HL-60 (cell line): ENCODE measurements at regions not wholly inside any gene's neighbourhood (a gene's known extent, or its start where the extent isn't known, plus 50 kb on each side); places are given as distances from the start of the nearest gene placed in this dataset.

Experiments used
- GABPA ChIP-seq: IDR thresholded peaks from 2 replicates; pipeline ENCODE4 v1.6.1; 2012; ENCODE audit warnings: low read depth
- POLR2AphosphoS5 ChIP-seq: IDR thresholded peaks from 2 replicates; pipeline ENCODE4 v1.6.1; 2012; ENCODE audit warnings: low read depth
- SPI1 ChIP-seq: IDR thresholded peaks from 2 replicates; pipeline ENCODE4 v1.6.1; 2012; ENCODE audit warnings: low read depth, mild to moderate bottlenecking, borderline replicate concordance
- TF ChIP-seq, protein P1 (sequence below): IDR thresholded peaks from one replicate; pipeline ENCODE4 v1.5.1; 2011; ENCODE audit warnings: low read length, control low read depth, inconsistent platforms; ENCODE audit not compliant: insufficient read depth
- TF ChIP-seq, protein P2 (sequence below): IDR thresholded peaks from 2 replicates; pipeline ENCODE4 v1.6.1; 2012; ENCODE audit warnings: low read depth; ENCODE audit not compliant: insufficient replicate concordance

GRCh38 chr14:94833633-94834032 lies 63.7 kb upstream of the GSC start:
- TF ChIP-seq, protein P1, sequence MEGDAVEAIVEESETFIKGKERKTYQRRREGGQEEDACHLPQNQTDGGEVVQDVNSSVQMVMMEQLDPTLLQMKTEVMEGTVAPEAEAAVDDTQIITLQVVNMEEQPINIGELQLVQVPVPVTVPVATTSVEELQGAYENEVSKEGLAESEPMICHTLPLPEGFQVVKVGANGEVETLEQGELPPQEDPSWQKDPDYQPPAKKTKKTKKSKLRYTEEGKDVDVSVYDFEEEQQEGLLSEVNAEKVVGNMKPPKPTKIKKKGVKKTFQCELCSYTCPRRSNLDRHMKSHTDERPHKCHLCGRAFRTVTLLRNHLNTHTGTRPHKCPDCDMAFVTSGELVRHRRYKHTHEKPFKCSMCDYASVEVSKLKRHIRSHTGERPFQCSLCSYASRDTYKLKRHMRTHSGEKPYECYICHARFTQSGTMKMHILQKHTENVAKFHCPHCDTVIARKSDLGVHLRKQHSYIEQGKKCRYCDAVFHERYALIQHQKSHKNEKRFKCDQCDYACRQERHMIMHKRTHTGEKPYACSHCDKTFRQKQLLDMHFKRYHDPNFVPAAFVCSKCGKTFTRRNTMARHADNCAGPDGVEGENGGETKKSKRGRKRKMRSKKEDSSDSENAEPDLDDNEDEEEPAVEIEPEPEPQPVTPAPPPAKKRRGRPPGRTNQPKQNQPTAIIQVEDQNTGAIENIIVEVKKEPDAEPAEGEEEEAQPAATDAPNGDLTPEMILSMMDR = no peak
- TF ChIP-seq, protein P2, sequence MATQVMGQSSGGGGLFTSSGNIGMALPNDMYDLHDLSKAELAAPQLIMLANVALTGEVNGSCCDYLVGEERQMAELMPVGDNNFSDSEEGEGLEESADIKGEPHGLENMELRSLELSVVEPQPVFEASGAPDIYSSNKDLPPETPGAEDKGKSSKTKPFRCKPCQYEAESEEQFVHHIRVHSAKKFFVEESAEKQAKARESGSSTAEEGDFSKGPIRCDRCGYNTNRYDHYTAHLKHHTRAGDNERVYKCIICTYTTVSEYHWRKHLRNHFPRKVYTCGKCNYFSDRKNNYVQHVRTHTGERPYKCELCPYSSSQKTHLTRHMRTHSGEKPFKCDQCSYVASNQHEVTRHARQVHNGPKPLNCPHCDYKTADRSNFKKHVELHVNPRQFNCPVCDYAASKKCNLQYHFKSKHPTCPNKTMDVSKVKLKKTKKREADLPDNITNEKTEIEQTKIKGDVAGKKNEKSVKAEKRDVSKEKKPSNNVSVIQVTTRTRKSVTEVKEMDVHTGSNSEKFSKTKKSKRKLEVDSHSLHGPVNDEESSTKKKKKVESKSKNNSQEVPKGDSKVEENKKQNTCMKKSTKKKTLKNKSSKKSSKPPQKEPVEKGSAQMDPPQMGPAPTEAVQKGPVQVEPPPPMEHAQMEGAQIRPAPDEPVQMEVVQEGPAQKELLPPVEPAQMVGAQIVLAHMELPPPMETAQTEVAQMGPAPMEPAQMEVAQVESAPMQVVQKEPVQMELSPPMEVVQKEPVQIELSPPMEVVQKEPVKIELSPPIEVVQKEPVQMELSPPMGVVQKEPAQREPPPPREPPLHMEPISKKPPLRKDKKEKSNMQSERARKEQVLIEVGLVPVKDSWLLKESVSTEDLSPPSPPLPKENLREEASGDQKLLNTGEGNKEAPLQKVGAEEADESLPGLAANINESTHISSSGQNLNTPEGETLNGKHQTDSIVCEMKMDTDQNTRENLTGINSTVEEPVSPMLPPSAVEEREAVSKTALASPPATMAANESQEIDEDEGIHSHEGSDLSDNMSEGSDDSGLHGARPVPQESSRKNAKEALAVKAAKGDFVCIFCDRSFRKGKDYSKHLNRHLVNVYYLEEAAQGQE = no peak
- no peak for TF ChIP-seq POLR2AphosphoS5
- TF ChIP-seq GABPA = no peak
- TF ChIP-seq SPI1 = no peak
